Natural killer cell treated with Interleukin-12 subunit alpha and Interleukin-12 subunit beta and Interleukin-15 and Interleukin-18, amount 100 ng/mL, for 72 hours (primary cell): ENCODE measurements at regions not wholly inside any gene's neighbourhood (a gene's known extent, or its start where the extent isn't known, plus 50 kb on each side); places are given as distances from the start of the nearest gene placed in this dataset.

ENCODE experiments used
- ATAC-seq, 2 donors: fragments of 150-1000 bp; cut with Tn5 transposase in 1 of 2; sonication (Bioruptor Pico), chemical (Tn5 transposase) in 1 of 2; 2 replicates each; pipeline ENCODE4 v1.10.0; 2021
- DNase-seq: peaks from one replicate; pipeline ENCODE4 v3.0.0; 2022; ENCODE audit warnings: low spot score
- H3K27ac Mint-ChIP-seq, 2 donors: 1 replicate in 1 of 2; 2 replicates in 1 of 2; pipeline ENCODE4 v1.8.0; 2022; ENCODE audit warnings: mixed read lengths in 2 of 2, mild to moderate bottlenecking in 1 of 2, moderate library complexity in 1 of 2
- H3K27me3 Mint-ChIP-seq, 2 donors: 1 replicate in 1 of 2; 2 replicates in 1 of 2; pipeline ENCODE4 v1.8.0; 2022; ENCODE audit warnings: mixed read lengths in 2 of 2
- H3K36me3 Mint-ChIP-seq: one replicate; pipeline ENCODE4 v1.8.0; 2022; ENCODE audit warnings: mixed read lengths
- H3K4me1 Mint-ChIP-seq, 2 donors: 1 replicate in 1 of 2; 2 replicates in 1 of 2; pipeline ENCODE4 v1.8.0; 2022; ENCODE audit warnings: low read depth in 2 of 2, mixed read lengths in 2 of 2, mild to moderate bottlenecking in 1 of 2
- H3K4me3 Mint-ChIP-seq: one replicate; pipeline ENCODE4 v1.8.0; 2022; ENCODE audit warnings: mixed read lengths
- H3K9me3 Mint-ChIP-seq: 2 replicates; pipeline ENCODE4 v1.8.0; 2022; ENCODE audit warnings: mixed read lengths

- peaks cover 36 to 38% of the 10 kb centered on the region in 2 donors for H3K4me1 Mint-ChIP-seq
- no peak for ATAC-seq
- no peaks in the 10 kb centered on the region for H3K27me3 Mint-ChIP-seq
- no peak for DNase-seq
- H3K36me3 Mint-ChIP-seq = no peaks in the 10 kb centered on the region
- H3K9me3 Mint-ChIP-seq = no peaks in the 10 kb centered on the region
- H3K4me3 Mint-ChIP-seq = no peak overlapping the region
- peak overlapping the region in 1 of 2 donors; percentile 7 for H3K27ac Mint-ChIP-seq
These were observed 77.6 kb upstream of the POMGNT2 start for GRCh38 chr3:43183456-43183855.

GRCh38 chr3:43181202-43181821 lies 75.4 kb upstream of the POMGNT2 start:
- H3K9me3 Mint-ChIP-seq = no peaks in the 10 kb centered on the region
- H3K4me1 Mint-ChIP-seq = peaks cover 38 to 41% of the 10 kb centered on the region in 2 donors
- no peaks in the 10 kb centered on the region for H3K36me3 Mint-ChIP-seq
- peak in 1 of 2 donors; percentile 70 for ATAC-seq
- no peaks in the 10 kb centered on the region for H3K27me3 Mint-ChIP-seq
- H3K27ac Mint-ChIP-seq = peak overlapping the region; percentile 89
- peak overlapping the region; percentile 76 for H3K4me3 Mint-ChIP-seq
- no peak for DNase-seq

GRCh38 chr3:43180694-43181093 lies 74.8 kb upstream of the POMGNT2 start:
- ATAC-seq (no peak), DNase-seq (no peak)
- H3K4me1 Mint-ChIP-seq = peaks cover 38 to 42% of the 10 kb centered on the region in 2 donors
- no peaks in the 10 kb centered on the region for H3K36me3 Mint-ChIP-seq
- H3K27me3 Mint-ChIP-seq = no peaks in the 10 kb centered on the region
- H3K27ac Mint-ChIP-seq = peak overlapping the region; percentile 89
- H3K4me3 Mint-ChIP-seq = peak overlapping the region; percentile 76
- no peaks in the 10 kb centered on the region for H3K9me3 Mint-ChIP-seq

GRCh38 chr3:43180027-43180426 lies 74.1 kb upstream of the POMGNT2 start:
- no peaks in the 10 kb centered on the region for H3K36me3 Mint-ChIP-seq
- H3K4me1 Mint-ChIP-seq = peaks cover 42% of the 10 kb centered on the region in 2 donors
- H3K9me3 Mint-ChIP-seq = no peaks in the 10 kb centered on the region
- ATAC-seq (peak; percentile 88 to 89), DNase-seq (no peak)
- H3K27me3 Mint-ChIP-seq = no peaks in the 10 kb centered on the region
- peak overlapping the region; percentile 89 for H3K27ac Mint-ChIP-seq
- H3K4me3 Mint-ChIP-seq = peak overlapping the region; percentile 73

GRCh38 chr3:43178891-43179366 lies 73.0 kb upstream of the POMGNT2 start:
- peaks cover 42% of the 10 kb centered on the region in 2 donors for H3K4me1 Mint-ChIP-seq
- H3K27me3 Mint-ChIP-seq = no peaks in the 10 kb centered on the region
- ATAC-seq (no peak), DNase-seq (no peak)
- H3K27ac Mint-ChIP-seq = peak overlapping the region; percentile 89
- H3K36me3 Mint-ChIP-seq = peaks cover 8% of the 10 kb centered on the region
- no peak overlapping the region for H3K4me3 Mint-ChIP-seq
- peaks cover 5% of the 10 kb centered on the region for H3K9me3 Mint-ChIP-seq

- Mint-ChIP-seq H3K4me3 (no peak overlapping the region), H3K4me1 (peaks cover 37 to 38% of the 10 kb centered on the region in 2 donors), H3K36me3 (peaks cover 12% of the 10 kb centered on the region), H3K27ac (peak overlapping the region in 1 of 2 donors; percentile 80), H3K27me3 (no peaks in the 10 kb centered on the region), H3K9me3 (peaks cover 9% of the 10 kb centered on the region)
- no peak for ATAC-seq
- DNase-seq = no peak
These were observed 71.2 kb upstream of the POMGNT2 start for GRCh38 chr3:43177085-43177484.

GRCh38 chr3:43176666-43177065 lies 70.8 kb upstream of the POMGNT2 start:
- ATAC-seq = no peak
- Mint-ChIP-seq H3K4me3 (no peak overlapping the region), H3K9me3 (peaks cover 9% of the 10 kb centered on the region), H3K27ac (peak overlapping the region in 1 of 2 donors; percentile 80), H3K4me1 (peaks cover 36 to 37% of the 10 kb centered on the region in 2 donors), H3K27me3 (no peaks in the 10 kb centered on the region), H3K36me3 (peaks cover 12% of the 10 kb centered on the region)
- DNase-seq = no peak

- H3K4me1 Mint-ChIP-seq = peaks cover 25 to 27% of the 10 kb centered on the region in 2 donors
- H3K27ac Mint-ChIP-seq = peak overlapping the region in 1 of 2 donors; percentile 80
- H3K36me3 Mint-ChIP-seq = peaks cover 12% of the 10 kb centered on the region
- no peak overlapping the region for H3K4me3 Mint-ChIP-seq
- H3K27me3 Mint-ChIP-seq = no peaks in the 10 kb centered on the region
- peaks cover 9% of the 10 kb centered on the region for H3K9me3 Mint-ChIP-seq
- ATAC-seq (no peak), DNase-seq (no peak)
These were observed 69.7 kb upstream of the POMGNT2 start for GRCh38 chr3:43175541-43175940.

GRCh38 chr3:43173949-43174348 lies 68.1 kb upstream of the POMGNT2 start:
- no peak overlapping the region for H3K27ac Mint-ChIP-seq

GRCh38 chr3:43171748-43172147 lies 65.9 kb upstream of the POMGNT2 start:
- Mint-ChIP-seq H3K36me3 (peaks cover 16% of the 10 kb centered on the region), H3K9me3 (peaks cover 9% of the 10 kb centered on the region), H3K27me3 (no peaks in the 10 kb centered on the region), H3K4me3 (no peak overlapping the region), H3K4me1 (peaks cover 4 to 5% of the 10 kb centered on the region in 2 donors), H3K27ac (no peak overlapping the region)
- ATAC-seq = no peak
- no peak for DNase-seq

More at GRCh38 chr3:43173949-43174348, 68.1 kb upstream of the POMGNT2 start:
- Mint-ChIP-seq H3K4me3 (no peak overlapping the region), H3K9me3 (peaks cover 9% of the 10 kb centered on the region), H3K4me1 (peaks cover 9 to 11% of the 10 kb centered on the region in 2 donors), H3K36me3 (peaks cover 12% of the 10 kb centered on the region), H3K27me3 (no peaks in the 10 kb centered on the region)
- DNase-seq = no peak
- no peak for ATAC-seq

- no peak for ATAC-seq
- Mint-ChIP-seq H3K4me1 (peaks cover 0 to 2% of the 10 kb centered on the region in 2 donors), H3K9me3 (peaks cover 9% of the 10 kb centered on the region), H3K36me3 (peaks cover 23% of the 10 kb centered on the region), H3K27ac (no peak overlapping the region), H3K4me3 (no peak overlapping the region), H3K27me3 (no peaks in the 10 kb centered on the region)
- no peak for DNase-seq
These were observed 64.7 kb upstream of the POMGNT2 start for GRCh38 chr3:43170553-43170952.

- no peaks in the 10 kb centered on the region for H3K27me3 Mint-ChIP-seq
- no peak for ATAC-seq
- H3K4me1 Mint-ChIP-seq = no peaks in the 10 kb centered on the region
- H3K9me3 Mint-ChIP-seq = peaks cover 9% of the 10 kb centered on the region
- no peak overlapping the region for H3K4me3 Mint-ChIP-seq
- H3K27ac Mint-ChIP-seq = peak overlapping the region in 1 of 2 donors; percentile 36
- peaks cover 23% of the 10 kb centered on the region for H3K36me3 Mint-ChIP-seq
- DNase-seq = no peak
These were observed 64.1 kb upstream of the POMGNT2 start for GRCh38 chr3:43169987-43170386.

- DNase-seq (no peak), ATAC-seq (no peak)
- H3K36me3 Mint-ChIP-seq = peaks cover 16% of the 10 kb centered on the region
- no peaks in the 10 kb centered on the region for H3K9me3 Mint-ChIP-seq
- H3K4me3 Mint-ChIP-seq = no peak overlapping the region
- H3K4me1 Mint-ChIP-seq = peaks cover 10 to 18% of the 10 kb centered on the region in 2 donors
- no peak overlapping the region for H3K27ac Mint-ChIP-seq
- no peaks in the 10 kb centered on the region for H3K27me3 Mint-ChIP-seq
These were observed 60.5 kb upstream of the POMGNT2 start for GRCh38 chr3:43166406-43166805.

- H3K4me1 Mint-ChIP-seq = peaks cover 10 to 18% of the 10 kb centered on the region in 2 donors
- DNase-seq = no peak
- no peak overlapping the region for H3K4me3 Mint-ChIP-seq
- peaks cover 16% of the 10 kb centered on the region for H3K36me3 Mint-ChIP-seq
- no peak overlapping the region for H3K27ac Mint-ChIP-seq
- no peak for ATAC-seq
- H3K9me3 Mint-ChIP-seq = no peaks in the 10 kb centered on the region
- H3K27me3 Mint-ChIP-seq = no peaks in the 10 kb centered on the region
These were observed 59.9 kb upstream of the POMGNT2 start for GRCh38 chr3:43165786-43166185.
